Mucosa of gallbladder (tissue), 1 donor: ENCODE measurements at regions not wholly inside any gene's neighbourhood (a gene's known extent, or its start where the extent isn't known, plus 50 kb on each side); places are given as distances from the start of the nearest gene placed in this dataset.

ENCODE experiments used
- DNase-seq: peaks from one replicate; pipeline ENCODE4 v3.0.0-alpha.2; 2020; ENCODE audit warnings: low spot score
- donor health status: DM: no; HTN: no; CAD: no.

DNA sequence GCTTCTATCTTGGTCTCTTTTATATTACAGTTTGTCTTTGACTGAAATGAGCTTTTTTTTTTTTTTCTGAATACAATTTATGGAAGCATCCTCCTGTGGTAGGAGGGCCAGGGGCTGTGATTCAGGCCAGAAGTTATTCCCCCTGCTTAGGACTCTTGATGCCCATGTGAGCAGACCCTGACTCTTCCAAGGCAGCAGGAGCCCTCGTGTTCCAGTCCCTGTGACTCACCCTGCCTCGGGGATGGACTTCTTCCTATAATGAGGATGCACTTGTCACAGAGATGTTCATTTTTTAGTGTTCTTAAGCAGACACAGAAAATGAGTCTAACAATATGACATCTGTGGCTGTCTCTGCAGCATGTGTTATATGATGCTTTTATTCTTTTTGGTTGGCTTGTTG lies 1293.7 kb upstream of the AUTS2 start:
- no peak for DNase-seq

DNA sequence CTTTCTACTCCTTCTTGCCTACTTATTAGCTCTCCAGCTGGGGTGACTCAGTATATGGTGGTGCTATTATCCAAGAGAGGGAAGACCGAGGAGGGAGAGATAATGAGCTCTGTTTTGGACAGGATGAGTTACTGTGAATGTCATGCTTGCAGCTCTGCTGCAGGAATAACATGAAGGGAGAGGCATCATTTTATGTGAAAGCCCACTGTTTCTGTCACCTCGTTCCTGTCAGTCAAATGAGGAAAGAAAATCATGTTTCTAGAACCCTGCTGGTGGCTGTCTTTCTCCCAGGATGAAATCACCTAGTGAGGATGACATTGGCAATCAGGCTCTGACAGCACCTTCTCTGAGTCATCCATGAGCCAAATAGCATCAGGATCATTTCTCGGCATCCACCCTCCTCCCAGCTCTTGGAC lies 1291.6 kb upstream of the AUTS2 start:
- no peak for DNase-seq

DNA sequence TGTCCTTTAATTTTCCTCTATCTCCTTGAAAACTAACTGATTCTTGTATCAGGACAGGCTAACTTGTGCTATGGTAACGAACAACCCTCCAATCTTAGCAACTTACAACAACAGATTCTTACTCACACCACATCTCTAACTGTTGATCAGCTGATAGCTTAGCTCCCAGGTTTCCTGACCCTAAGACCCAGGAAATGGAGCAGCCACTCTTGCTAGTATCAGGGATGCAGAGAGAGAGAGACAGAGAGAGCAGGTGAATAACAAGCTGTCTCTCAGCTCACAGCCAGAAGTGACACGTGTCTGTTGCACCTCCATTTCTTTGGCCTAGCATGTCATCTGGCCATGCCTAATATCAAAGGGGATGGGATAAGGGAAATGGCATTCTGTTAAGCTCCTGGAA lies 1289.0 kb upstream of the AUTS2 start:
- DNase-seq, result no peak

DNA sequence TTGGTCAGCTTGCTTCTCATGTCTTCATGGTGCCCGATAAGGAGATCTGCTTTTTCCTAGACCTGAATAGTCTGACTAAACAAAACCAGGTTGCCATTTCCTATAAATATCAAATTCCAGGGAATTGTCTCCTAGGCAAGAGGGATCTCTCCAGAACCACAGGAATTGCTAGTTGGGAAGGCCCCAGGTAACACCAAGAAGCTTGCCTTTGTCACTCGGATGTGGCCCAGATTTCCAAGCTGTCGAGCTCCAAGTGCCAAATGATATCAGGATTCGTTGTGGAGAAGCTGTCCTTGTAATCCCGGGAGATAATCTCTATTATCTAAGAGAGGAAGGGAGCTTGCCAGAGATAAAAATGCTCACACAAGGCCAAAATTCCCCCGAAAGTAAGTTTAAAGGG lies 1288.5 kb upstream of the AUTS2 start:
- no peak for DNase-seq

DNA sequence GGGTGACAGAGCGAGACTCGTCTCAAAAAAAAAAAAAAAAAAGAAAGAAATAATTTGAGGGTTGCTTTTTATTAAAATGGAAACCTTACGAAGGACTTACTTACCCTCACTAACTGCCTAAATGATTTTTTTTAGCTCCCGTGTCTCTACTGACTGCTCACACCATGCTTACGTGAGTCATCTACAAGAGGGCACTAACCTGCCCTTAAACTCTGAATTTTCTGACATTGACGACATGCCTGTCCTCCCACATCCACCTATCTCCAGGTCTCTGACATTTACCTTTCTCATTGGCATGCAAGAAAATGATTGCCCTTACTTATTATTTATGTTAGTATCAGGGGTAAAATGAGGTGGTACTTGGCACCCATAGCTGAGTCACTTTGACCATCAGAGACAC lies 1286.3 kb upstream of the AUTS2 start:
- DNase-seq, result no peak

DNA sequence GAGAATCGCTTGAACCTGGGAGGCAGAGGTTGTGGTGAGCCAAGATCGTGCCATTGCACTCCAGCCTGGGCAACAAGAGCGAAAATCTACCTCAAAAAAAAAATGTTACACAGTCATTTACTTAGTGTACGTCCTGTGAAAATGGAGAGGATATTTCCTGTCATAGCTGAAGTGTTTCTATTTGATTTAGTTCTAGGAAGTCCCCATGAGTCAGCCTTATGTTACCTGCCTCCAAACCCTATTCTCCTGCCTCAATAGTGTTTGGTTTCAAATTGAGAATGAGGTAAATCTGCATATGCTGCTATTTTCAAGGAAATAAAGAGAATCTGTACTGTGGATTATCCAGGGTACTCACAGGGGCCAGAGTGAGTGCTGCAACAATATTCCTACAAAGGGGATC lies 1284.5 kb upstream of the AUTS2 start:
- no peak for DNase-seq

DNA sequence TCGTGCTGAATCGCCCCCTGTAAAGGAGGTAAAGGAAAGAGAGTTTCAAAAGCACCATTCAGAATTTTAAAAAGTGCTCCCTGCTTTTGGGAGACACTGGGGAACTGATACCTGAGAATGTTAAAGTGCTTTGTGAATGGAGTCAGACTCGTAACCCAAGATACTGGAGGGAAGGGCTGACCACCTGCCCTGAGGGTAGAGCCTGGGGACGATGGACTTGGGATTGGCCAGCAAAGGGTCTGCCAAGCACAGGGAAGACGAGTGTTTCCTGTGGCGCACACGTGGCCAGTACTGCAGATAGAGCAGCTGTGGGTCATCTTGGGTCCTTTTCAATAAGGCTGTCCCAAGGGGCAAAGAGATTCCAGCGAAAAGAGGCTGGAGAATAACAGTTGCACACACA lies 1284.1 kb upstream of the AUTS2 start:
- DNase-seq, result no peak

DNA sequence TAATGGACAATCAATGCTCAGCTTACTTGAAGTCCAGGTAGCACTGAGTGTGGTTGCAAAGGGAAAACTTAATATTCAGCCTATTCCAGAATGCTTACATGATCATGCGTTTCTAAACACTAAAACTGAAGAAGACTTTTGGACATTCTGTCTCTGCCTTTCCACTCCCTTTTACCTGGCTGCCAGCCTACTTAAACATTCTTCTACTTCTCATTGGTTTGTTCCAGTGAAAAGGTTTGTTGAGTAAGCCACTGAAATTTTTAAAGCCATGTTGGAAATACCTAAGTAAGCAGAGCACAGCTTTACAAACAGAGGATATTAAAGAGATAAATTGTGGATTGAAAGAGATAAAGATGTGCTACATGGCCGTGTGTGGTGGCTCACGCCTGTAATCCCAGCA lies 1280.8 kb upstream of the AUTS2 start:
- no peak for DNase-seq

DNA sequence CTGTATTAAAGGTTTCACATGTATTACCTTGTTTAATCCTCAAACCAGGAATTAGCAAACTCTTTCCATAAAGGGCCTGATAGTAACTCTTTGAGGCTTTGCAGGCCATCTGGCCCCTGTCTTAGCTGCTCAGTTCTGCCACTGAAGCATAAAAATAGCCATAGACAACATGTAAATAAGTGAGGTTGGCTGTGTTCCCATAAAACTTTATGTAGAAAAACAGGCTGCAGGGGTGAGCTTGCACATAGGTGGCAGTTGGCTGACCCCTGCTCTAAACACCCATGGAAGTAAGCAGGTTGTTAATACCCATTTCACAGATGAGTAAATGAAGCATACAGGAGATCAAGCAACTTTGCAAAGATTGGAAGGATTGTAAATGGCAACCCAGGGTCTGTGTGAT lies 1279.2 kb upstream of the AUTS2 start:
- no peak for DNase-seq

DNA sequence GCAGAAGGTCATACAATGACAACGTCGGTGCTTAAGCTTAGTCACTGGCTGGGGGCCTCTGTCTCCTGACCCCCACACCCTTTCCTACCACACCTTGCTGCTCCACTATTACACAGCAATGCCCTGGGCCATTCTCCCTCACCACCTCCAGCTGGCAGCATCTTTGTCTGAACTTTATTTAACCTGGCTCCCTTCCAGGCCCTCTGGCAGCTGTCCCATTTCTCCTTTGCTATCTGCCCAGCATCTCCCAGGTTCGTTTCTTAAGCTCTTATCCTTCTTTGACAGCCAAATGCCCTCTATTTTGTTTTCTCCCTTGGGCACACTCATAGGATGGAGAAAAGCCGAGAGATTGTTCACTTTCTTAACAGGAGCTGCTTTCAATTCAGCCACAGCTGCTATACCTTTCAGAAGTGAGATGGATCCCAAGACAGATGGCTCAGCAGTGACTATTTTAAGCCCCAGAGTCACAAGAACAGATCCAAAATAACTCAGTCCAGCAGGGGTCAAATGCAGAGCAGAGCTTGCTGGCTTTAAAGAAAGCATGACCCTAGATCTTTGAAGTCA lies 1277.1 kb upstream of the AUTS2 start:
- peak; percentile 57 for DNase-seq

DNA sequence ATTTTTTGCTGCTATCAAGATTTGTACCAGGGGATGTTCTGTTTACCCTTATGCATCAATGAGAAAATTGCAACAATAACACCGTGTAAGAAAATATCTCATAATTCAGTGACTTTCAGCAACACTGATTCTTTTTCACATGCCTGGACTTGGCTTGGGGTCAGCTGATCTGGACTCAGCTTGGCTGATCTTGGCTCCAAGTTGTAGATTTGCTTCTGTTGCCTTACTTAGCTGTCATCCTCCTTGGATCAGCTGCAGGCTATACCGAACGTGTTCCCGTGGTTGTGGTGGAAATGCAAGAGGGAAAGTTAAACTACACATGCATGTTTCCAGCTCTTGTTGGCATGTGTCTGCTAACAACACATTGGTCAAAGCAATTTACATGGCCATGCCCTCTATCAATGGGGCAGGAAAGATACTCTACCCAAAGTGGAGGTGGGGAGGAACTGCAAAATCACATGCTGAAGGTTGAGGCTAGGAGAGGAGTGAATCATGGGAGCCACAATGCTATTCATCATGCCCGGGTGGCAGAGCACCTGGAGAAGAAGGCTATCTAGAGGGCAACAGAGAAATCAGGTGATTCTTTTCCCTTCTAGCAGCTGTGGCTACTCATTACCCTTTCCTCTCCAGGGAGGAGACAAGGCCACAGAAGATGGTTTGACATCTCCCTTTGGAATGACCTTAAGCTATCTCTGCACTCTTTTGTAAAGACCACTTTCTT lies 1276.3 kb upstream of the AUTS2 start:
- DNase-seq, result no peak

DNA sequence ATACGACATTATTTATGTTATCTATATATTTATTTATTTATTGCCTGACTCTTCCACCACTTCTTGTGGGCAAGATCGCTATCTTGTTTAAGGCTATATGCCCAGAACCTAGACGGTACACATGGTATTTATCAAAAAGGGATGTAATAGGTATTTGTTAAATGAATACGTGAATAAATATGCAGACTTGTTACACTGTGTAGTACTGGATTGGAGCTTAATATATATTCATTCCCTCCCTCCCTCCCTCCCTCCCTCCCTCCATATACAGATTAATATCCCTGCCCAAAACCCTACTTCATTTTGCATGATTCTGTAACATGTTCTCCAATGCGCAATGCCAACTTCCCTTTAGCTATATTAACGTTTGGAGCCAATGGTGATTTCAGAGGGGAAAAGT lies 1273.7 kb upstream of the AUTS2 start:
- DNase-seq, result no peak

DNA sequence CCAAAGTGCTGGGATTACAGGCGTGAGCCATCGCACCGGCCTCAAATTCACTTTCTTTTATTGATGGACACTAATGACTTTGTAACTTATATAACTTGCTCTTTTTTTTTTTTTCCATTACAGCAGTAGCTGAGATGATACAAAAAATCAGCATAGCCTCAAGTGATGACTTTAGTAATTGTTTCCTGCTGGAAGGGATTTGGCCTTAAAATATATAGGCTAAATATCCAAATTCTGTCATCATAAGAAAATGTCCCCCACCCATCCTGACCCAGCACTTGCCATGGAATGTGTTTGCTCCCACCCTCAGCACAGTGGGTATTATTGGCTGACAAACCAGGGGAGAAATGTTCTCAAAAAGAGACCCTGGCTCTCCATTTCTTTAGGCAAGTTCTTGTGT lies 1264.1 kb upstream of the AUTS2 start:
- DNase-seq, result no peak

DNA sequence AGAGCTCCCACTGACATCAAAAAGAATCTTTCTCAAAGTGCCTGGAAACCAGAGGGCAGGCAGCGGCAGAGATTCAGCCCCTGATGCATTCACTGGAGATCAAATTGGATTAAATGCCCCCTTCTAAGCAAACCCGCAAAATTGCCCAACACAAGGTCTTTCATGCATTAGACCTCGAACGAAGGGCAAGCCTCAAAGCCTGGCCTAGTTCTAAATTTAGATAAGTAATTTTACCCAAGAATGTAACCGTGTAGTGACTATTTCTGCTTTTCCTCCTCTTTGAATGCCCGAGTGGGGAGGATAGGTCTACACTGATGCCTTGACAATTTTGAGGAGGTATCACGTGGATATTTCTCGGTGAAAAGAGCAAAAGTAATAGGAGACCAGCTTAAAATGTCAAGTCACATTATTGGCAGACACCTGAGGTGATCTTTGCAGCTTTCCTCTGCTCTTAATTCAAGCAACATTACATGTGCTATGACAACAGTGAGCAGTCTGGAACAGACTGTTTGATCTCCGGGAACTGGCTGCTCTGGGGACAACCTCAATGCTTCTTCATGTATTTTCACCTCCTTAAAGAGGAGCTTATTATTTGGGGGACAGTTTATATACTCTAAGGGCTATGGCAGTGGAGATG lies 1263.5 kb upstream of the AUTS2 start:
- no peak for DNase-seq

DNA sequence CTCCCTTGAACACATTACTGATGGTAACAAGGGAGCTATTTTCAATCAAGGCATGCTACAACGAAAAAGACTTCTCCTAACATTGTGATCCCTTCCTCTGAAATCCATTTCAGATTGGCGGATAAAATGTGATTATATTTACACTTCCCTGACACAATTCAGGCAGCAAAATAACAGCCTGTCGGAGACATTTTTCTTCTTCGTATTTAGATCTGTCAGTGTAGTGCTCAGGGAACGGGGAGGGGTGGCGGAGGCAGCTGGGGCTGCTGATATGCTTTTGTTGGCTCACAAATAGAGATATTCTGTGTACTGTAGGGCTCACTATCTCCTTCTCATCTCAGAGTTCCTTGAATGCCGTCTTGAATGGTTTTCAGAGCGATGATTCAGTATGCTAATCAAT lies 1261.7 kb upstream of the AUTS2 start:
- no peak for DNase-seq

DNA sequence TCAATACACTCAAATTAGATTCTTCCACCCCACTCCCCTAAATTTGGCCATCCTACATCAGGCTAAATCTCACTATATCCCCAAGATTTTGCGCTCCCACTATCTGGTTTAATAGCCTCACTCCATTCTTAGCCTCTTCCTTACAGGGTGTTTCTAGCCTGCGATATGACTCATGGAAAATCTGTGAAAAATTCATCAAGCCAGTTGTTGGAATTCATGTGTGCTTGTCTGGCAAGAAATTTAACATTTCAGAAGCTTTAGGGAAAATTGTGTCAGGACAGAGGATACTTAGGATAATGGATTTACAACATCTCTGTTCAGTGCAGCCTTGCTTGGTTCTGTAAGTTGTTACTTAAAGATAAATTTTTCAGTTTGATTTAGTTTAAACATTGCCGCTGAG lies 1249.9 kb upstream of the AUTS2 start:
- no peak for DNase-seq

DNA sequence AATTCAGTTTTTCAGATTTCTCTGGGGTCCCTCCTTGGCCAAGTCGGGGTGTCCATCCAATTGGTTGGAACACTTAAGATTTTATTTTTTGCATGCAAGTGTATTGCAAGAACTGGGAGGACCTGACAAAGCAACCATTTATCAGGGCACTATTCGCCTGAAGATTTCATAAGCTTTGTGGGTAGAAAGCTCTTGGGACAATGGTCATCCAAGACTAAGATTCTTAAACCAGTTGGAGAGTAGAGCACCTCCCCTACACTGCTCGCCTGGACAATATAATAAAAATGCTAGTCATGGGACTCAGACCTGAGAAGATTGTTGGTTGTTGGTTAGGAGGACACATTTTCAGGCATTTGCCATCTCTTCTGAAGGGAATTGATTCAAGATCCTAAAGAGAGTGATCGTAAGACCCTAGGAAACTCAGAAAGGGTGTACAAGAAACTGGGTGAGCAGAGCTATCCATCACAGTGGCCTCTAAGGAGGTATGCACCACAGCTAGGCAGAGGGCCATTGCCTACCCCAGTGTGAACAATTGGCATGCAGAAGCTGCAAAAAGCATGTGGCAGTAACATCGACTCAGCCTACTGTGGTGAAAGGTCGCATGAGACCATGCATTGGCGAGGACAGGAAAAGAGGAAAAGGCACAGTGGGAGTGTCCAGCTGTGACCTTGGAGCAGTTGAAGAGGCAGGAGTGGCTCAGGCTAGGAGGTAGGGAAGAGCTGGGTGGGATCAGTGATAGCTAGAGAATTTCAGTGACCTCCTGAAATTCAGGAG lies 1235.3 kb upstream of the AUTS2 start:
- no peak for DNase-seq

DNA sequence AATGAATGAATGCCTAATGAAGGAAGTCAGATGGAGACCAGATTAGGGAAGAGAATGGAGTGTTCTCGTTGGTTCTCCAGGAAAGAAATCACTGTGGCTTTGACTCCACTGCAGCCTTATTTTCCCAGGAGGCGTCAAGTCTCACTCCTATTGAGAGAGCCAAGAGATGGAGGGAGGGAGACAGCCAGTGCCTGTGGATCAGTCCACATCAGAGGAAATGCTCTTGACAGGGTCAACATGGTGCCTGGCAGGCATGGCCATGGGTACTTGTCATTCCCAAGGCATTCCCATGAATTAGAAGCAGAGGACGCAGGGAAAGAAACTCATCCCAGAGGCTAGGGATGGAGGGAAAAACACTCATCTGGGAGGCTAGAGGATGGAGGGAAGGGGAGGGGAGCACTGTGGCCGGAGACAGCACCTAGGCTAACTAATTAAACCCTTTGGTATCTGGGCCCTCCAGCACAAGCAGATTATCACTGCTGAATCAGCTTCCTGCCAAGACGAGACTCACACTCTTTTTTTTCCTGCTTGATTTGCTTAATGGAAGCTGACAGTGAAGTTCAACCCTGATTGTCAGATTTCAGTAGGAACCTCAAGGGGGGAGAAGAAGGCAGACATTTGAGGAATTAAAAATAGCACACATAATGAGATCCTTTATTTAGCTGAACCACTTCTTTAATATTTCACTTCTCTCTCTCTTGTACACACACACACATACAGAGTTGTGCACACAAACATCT lies 1233.2 kb upstream of the AUTS2 start:
- DNase-seq, result no peak

DNA sequence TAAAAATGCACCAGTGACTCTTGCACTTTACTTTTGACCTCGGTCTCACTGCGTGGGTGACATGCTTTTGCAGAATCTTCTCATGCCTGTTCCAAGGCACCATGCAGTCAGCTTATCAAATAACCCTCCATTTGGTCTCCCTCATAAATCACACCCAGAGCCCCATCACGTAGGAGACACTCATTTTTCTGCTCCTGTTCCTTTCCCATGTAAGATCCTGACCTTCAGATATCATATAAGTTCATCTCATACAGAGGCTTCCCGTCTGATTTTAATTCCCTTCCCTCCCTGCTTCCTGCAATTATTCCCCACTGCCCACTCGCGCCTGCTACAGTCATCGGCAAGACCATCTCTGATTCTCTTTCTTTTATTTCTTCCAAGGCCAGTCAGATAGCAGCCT lies 1226.3 kb upstream of the AUTS2 start:
- no peak for DNase-seq

DNA sequence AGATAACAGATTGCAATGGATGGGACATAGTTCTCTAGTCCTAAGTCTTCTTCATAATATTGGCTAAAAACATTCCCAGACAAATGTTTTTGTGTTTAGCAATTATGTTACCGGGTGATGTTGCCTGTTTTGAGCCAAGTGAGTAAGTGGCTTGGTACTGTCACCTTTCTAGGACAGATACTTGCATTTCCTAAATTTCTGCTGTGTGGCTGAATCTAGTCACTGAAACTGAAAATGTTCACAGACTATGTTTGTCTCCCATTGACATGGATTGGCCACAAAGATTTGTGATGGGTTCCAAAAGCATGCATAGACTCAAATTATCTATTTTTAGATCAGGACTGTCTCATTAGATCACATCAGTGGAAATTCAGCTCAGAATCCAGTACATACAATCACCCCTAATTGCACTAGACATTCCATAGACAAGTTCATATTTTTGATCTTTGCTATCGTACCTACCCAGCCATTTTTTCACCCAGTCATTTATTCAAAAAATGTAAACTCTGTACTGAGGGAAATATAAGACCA lies 1222.1 kb upstream of the AUTS2 start:
- no peak for DNase-seq

DNA sequence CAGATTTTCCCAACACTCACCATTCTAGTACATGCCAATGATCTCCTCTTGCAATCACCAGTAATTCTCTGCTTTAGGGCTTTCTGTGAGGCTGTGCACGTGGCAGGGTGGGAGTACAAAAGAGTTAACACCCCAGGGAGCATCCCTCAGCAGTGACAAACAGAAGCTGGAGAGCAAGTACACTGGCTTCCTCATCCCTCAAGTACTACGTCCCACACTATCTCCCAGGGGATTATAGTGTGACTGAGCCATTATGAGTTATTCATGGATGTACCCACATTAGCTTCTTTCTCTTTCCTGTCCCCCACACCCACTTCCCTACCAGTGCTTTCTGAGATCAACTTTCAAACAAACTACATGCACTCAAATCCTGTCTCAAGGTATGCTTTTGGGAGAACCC lies 1216.5 kb upstream of the AUTS2 start:
- no peak for DNase-seq

DNA sequence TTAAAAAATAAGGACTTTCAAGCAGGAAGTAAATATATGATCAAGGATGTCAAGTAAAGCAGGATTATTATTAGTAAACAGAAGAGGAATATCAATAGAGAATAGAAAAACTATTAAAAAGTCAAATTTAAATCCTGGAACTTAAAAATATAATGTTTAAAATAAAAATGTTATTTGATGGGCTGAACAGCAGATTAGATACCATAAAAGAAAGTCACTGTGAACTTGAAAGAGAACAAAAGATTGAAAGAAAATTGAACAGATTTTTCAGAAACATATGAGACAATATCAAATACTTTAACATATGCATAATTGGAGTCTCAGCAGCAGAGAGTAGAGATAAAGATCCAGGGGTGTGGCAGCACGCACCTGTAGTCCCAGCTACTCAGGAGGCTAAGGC lies 1213.7 kb upstream of the AUTS2 start:
- DNase-seq, result no peak
